ENCODE measurements at regions not wholly inside any gene's neighbourhood (a gene's known extent, or its start where the extent isn't known, plus 50 kb on each side); places are given as distances from the start of the nearest gene placed in this dataset.

DNA sequence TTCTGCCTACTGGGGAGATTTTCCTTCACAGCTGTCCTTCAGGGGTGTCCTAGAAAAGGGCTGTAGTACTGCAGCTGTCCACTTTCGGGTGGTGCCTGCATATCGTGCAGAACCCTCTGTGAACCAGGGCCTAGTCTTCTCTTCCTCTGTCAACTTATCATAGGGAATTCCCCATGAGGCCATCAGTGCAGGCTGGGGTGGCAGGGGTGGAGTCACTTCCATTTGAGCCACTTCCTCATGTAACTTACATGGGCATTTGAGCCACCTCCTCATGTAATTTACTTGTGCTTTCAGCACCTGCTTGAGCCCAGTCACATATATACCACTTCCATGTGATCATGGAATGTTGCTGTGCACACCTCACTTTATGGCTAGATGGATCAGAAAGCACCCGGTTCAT lies 742.0 kb upstream of the RGMB start:
- TF ChIP-seq, protein P1, sequence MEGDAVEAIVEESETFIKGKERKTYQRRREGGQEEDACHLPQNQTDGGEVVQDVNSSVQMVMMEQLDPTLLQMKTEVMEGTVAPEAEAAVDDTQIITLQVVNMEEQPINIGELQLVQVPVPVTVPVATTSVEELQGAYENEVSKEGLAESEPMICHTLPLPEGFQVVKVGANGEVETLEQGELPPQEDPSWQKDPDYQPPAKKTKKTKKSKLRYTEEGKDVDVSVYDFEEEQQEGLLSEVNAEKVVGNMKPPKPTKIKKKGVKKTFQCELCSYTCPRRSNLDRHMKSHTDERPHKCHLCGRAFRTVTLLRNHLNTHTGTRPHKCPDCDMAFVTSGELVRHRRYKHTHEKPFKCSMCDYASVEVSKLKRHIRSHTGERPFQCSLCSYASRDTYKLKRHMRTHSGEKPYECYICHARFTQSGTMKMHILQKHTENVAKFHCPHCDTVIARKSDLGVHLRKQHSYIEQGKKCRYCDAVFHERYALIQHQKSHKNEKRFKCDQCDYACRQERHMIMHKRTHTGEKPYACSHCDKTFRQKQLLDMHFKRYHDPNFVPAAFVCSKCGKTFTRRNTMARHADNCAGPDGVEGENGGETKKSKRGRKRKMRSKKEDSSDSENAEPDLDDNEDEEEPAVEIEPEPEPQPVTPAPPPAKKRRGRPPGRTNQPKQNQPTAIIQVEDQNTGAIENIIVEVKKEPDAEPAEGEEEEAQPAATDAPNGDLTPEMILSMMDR (IDR thresholded peaks at IDR 0.05; ENCODE audit: unreplicated experiment) = no peak
- peaks cover 7% of the 10 kb centered on the region for H3K9me3 Mint-ChIP-seq (ENCODE audit: low read depth, unreplicated experiment)
- H3K27ac Mint-ChIP-seq (ENCODE audit: unreplicated experiment) = no peak overlapping the region
- no peaks in the 10 kb centered on the region for H3K27me3 Mint-ChIP-seq (ENCODE audit: unreplicated experiment)
- no peaks in the 10 kb centered on the region for H3K36me3 Mint-ChIP-seq (ENCODE audit: insufficient read depth, unreplicated experiment)
- CTCF ChIA-PET = no interaction called here
- no peak overlapping the region for H3K4me3 Mint-ChIP-seq (ENCODE audit: low read depth, unreplicated experiment)
- DNase-seq = no peak
- intact Hi-C loops (cut with micrococcal nuclease; ENCODE audit: unreplicated experiment) = no loop called here
- BruUV-seq (replicated peaks) = no TSS peak
- H3K4me1 Mint-ChIP-seq (ENCODE audit: low read depth, unreplicated experiment) = no peaks in the 10 kb centered on the region

DNA sequence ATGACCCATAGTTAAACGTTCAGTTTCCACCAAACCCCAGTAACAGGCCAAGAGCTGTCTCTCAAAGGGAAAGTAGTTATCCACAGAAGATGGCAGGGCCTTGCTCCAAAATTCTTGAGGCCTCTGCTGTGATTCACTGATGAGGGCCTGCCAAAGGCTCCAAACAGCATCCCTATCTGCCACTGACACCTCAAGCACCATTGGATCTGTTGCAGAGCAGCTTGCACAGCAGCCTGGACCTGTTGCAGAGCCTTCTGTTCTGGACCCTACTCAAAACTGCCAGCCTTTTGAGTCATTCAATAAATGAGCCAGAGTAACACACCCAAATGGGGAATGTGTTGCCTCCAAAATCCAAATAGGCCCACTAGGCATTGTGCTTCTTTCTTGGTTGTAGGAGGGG lies 741.5 kb upstream of the RGMB start:
- Mint-ChIP-seq H3K9me3 (ENCODE audit: low read depth, unreplicated experiment) (peaks cover 7% of the 10 kb centered on the region), H3K27me3 (ENCODE audit: unreplicated experiment) (no peaks in the 10 kb centered on the region), H3K36me3 (ENCODE audit: insufficient read depth, unreplicated experiment) (no peaks in the 10 kb centered on the region), H3K4me3 (ENCODE audit: low read depth, unreplicated experiment) (no peak overlapping the region), H3K4me1 (ENCODE audit: low read depth, unreplicated experiment) (no peaks in the 10 kb centered on the region), H3K27ac (ENCODE audit: unreplicated experiment) (no peak overlapping the region)
- TF ChIP-seq, protein P1 (IDR thresholded peaks at IDR 0.05; ENCODE audit: unreplicated experiment) = no peak
- intact Hi-C loops (cut with micrococcal nuclease; ENCODE audit: unreplicated experiment) = no loop called here
- no TSS peak for BruUV-seq (replicated peaks)
- DNase-seq = no peak
- CTCF ChIA-PET = no interaction called here

DNA sequence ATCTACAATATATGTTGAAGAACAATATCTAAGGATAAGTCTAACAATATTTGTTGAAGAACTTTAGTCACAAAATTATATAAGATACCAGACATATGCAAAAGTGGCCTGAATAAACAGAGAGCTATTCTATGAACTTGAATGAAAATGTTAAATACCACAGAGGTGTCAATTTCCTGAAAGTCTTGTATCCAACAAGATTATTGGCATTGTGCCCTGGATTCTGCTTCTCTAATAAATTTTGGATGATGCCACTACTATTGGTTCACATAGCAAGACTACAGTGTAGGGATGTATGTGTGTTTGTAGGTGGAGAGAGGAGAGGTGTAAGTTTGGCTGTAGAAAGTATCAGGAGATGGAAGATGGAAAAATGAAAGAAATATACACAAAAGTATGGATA lies 731.8 kb upstream of the RGMB start:
- Mint-ChIP-seq H3K27me3 (ENCODE audit: unreplicated experiment) (no peaks in the 10 kb centered on the region), H3K36me3 (ENCODE audit: insufficient read depth, unreplicated experiment) (no peaks in the 10 kb centered on the region), H3K9me3 (ENCODE audit: low read depth, unreplicated experiment) (no peaks in the 10 kb centered on the region), H3K27ac (ENCODE audit: unreplicated experiment) (no peak overlapping the region), H3K4me1 (ENCODE audit: low read depth, unreplicated experiment) (no peaks in the 10 kb centered on the region), H3K4me3 (ENCODE audit: low read depth, unreplicated experiment) (no peak overlapping the region)
- DNase-seq = no peak
- intact Hi-C loops (cut with micrococcal nuclease; ENCODE audit: unreplicated experiment) = no loop called here
- TF ChIP-seq, protein P1 (IDR thresholded peaks at IDR 0.05; ENCODE audit: unreplicated experiment) = no peak
- CTCF ChIA-PET = no interaction called here
- no TSS peak for BruUV-seq (replicated peaks)

DNA sequence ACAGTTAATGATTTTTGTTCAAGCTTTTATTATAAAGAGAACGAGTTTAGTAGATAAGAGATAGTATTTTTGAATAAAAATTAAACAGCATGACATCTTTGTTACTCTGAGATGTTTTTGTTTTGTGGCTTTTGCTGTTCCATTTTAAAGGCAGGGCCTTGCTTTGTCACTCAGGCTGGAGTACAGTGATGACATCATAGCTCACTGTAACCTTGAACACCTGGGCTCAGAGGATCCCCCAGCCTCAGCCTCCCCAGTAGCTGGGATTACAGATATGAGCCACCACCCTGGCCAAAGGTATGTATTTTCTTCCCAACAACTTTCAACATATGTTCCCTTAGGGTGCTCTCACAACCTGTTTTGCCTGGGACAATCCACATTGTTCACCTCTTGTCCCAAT lies 730.9 kb upstream of the RGMB start:
- no peaks in the 10 kb centered on the region for H3K27me3 Mint-ChIP-seq (ENCODE audit: unreplicated experiment)
- no peak for DNase-seq
- H3K9me3 Mint-ChIP-seq (ENCODE audit: low read depth, unreplicated experiment) = no peaks in the 10 kb centered on the region
- H3K27ac Mint-ChIP-seq (ENCODE audit: unreplicated experiment) = no peak overlapping the region
- TF ChIP-seq, protein P1 (IDR thresholded peaks at IDR 0.05; ENCODE audit: unreplicated experiment) = no peak
- BruUV-seq (replicated peaks) = no TSS peak
- H3K4me3 Mint-ChIP-seq (ENCODE audit: low read depth, unreplicated experiment) = no peak overlapping the region
- CTCF ChIA-PET = no interaction called here
- no peaks in the 10 kb centered on the region for H3K4me1 Mint-ChIP-seq (ENCODE audit: low read depth, unreplicated experiment)
- intact Hi-C loops (cut with micrococcal nuclease; ENCODE audit: unreplicated experiment) = no loop called here
- no peaks in the 10 kb centered on the region for H3K36me3 Mint-ChIP-seq (ENCODE audit: insufficient read depth, unreplicated experiment)

DNA sequence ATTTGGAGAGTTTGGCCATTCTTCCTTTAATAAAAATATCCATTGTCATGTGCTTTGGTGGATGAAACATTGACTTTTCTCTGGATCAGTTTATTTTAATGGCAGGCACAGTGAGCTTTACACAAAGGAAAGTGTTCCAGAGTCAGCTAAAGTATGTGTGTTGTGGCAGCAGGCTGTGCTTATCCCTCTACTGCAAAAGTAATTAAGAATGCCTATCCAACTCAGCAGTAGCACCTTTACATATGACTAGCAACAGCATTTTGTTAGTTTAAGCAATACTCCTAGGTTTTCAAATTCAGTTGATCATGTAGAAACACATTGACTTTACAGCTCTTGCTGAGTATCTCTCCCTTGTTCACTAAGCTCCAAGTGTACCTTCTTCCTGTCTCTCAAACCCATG lies 730.5 kb upstream of the RGMB start:
- CTCF ChIA-PET = no interaction called here
- Mint-ChIP-seq H3K9me3 (ENCODE audit: low read depth, unreplicated experiment) (no peaks in the 10 kb centered on the region), H3K27me3 (ENCODE audit: unreplicated experiment) (no peaks in the 10 kb centered on the region), H3K4me1 (ENCODE audit: low read depth, unreplicated experiment) (no peaks in the 10 kb centered on the region), H3K36me3 (ENCODE audit: insufficient read depth, unreplicated experiment) (no peaks in the 10 kb centered on the region), H3K4me3 (ENCODE audit: low read depth, unreplicated experiment) (no peak overlapping the region), H3K27ac (ENCODE audit: unreplicated experiment) (no peak overlapping the region)
- intact Hi-C loops (cut with micrococcal nuclease; ENCODE audit: unreplicated experiment) = no loop called here
- DNase-seq = no peak
- TF ChIP-seq, protein P1 (IDR thresholded peaks at IDR 0.05; ENCODE audit: unreplicated experiment) = no peak
- no TSS peak for BruUV-seq (replicated peaks)
